ENCODE measurements at regions not wholly inside any gene's neighbourhood (a gene's known extent, or its start where the extent isn't known, plus 50 kb on each side); places are given as distances from the start of the nearest gene placed in this dataset.

DNA sequence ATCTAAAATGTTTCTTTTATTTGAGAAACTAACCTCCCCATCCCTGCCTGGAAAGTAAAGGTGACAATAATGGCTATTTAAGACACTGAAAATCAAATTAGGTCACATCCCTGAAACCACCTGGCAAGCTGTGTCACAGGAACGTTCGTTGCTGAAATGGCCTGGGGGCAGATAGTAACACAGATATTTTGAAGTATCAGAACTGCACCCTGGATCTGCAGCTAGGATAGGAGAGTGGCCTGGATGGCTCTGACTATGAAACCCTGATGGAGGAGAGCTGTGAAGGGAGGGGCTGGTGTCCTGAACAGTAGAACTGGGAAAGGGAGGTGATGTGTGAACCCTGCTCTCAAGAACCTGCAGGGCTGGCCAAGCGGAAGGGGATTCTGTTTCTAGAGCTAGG, 648.3 kb upstream of the CFAP20DC start:
- DNase-seq: no peak

DNA sequence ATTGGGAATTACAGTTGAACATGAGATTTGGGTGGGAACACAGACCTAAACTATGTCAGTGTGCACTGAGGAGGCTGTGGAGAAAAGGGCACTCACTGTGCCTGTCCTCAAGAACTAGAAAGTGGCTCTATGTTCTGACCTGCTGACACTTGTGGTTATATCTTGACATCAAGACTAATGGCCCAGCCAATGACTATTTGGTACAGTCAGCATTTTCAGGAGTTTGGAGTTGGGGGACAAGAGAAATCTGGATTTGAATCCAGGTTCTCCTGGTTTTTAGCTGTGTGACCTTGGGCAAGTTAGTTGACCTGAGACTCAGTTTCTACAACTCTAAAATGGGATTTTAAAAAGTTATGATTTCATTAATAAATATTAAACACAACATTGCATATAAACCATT, 647.0 kb upstream of the CFAP20DC start:
- DNase-seq: no peak

DNA sequence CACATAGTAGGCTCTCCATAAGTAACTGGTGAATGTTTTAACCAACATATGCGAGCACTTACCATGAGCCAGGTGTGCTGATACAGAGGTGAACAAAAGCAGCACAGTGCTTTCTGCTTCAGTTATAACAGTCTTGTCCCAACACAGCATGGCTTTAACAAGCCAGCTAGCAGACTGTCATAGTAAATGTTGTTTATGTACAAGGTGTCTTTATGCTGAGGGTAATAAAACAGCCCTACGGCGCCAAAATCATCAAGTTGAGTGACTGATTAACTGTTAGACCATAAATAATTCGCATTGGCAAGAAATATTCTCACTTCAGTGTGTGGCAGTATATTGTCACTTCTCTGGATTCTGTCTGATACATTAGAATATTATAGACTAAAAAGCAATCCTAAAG, 646.0 kb upstream of the CFAP20DC start:
- no peak for DNase-seq

DNA sequence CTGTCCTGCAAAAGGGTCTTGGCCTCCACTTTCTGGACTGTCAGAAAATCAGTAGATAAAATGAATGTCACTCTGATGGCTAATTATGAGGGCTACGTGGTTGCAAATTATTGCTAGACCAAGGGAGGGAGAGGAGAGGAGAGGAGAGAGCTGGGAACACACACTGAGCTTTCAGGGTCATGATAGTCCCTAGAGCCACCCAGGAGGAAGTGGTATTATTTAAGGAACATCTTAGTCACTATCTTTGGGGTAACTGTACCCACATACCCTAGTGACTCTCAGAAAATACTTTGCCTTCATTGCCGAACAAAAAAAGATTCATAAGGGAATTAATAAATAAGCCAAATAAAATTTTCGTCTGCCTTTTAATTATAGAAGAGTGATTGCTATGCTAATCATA, 642.3 kb upstream of the CFAP20DC start:
- DNase-seq: no peak

DNA sequence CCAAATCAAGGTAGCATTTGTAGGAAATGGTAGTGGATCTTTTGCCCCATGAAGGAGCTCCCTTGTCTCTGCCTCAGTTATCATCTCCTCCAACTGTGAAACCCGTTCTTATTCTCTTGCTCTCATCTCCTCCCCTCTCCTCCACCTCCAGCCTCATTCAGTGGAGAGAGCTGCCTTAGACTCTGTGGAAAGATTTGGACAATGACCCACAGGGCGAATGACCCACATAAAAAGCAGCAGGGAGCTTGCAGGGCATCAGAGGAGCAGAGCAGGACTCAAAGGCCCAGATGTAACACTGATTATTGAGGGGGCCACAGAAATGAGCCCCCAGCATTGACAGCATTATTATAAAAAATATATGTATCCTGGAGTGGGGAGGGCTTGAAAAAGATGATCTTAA, 641.1 kb upstream of the CFAP20DC start:
- no peak for DNase-seq

DNA sequence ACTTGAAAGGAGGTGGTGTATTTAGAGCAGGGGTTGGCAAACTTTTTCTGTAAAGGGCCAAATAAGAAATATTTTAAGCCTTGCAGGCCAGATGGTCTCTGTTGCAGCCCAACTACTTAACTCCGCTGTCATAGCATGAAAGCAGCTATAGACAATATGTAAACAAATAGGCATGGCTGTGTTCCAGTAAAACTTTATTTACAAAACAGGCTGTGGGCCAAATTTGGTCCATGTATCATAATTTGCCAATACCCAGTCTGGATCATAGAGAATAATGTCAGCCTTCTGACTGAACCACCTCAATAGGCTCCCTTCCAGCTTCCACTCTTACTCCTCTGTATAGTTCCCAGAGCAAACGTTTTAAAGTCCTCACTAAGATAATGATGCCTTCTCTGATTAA, 638.8 kb upstream of the CFAP20DC start:
- no peak for DNase-seq

DNA sequence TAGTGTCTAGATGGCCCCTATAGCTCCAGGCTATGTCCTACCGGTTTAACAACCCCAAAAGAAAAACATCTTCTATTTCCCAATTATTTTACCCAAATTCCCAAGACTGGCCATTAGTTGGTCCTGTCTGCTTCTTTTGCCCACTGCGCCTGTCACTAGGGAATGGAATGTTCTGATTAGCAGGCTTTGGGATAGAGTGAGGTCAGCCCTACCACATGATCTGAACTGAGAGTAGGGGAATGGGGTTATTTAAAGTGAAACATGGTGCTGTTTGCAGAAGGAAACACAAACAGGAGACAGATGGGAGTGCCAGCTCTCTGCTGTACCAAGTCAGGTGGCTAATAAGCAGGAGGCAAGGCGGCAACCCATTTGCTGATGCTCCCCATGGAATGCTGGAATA, 635.6 kb upstream of the CFAP20DC start:
- DNase-seq: no peak

DNA sequence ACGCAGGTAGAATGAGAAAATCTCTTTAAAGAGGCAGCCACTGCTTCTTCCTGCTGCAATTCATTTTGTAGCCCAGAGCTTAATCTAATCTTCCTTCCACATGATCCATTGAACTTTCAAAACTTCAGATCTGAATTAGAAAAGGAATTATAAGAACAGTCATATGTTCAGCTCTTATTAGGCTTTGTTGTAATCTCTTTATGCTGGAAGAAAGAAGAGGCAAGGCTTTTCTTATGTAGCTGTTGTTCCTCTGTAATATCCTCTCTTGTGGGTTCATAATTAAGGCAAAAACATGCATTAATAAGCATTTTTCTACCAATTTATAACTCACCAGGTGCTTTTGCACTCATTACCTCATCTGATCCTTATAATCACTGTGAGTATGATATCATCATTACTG, 634.9 kb upstream of the CFAP20DC start:
- DNase-seq: no peak

DNA sequence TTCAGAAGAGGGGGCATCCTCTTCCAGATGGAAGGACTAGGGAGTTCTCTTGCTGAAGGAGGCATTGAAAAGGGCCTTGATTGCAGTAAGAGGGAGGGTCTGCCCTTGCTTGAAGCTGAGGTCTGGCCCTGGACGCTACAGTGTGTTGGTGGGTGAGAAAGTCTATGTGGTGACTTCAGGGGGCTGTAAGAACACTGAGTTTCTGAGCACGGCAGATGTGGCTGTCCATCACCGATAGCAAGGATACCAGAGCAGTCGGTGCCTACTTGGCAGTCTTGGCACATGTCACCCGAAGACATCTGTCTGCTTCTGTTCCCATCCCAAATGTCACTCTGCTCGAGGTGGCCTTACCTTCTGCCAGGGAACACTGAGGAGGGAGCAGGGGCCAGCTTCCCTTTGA, 631.1 kb upstream of the CFAP20DC start:
- no peak for DNase-seq

DNA sequence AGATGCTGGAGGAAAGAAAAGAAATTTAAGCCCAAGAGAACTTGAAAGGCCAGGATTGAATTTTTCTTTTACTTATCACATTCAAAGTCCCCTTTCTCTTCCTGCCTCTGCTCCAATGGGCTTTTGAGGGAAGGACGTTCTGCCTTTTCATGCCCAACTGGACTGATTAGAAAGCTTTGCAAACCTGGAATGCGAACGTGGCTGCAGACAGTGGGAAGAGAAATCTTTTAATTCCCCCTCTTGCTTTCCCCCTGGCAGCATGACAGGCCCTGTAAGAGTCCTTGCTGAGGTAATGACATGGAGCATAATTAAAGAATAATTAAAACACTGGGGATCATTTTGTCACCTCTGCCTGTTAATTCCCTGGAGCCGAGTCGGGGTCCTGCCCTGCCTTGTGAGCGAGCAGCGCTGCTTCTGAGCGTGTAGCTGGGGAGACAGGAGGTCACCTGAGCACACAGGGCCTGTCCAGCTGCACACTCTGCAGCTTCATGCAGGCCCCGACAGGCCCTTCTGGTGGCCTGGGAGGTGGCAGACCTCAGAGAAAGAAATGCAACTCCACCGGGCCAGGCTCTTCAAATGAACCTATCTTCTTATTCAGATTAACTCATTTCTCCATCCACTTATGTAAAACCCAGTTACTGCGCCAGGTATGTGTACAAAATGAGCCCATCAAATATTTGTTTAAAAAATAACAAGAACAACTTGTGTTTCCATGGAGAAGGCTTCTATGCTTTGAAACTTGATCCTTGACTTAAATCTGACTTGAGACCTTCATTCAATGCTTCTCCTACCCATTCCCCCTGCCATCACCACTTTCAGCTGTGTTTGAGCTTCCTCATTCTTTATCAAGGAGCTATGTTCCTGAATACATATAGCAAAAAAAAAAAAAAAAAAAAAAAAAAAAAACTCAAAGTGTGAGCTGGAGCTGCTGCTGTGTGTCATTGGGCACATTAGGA, 628.2 kb upstream of the CFAP20DC start:
- no peak for DNase-seq

DNA sequence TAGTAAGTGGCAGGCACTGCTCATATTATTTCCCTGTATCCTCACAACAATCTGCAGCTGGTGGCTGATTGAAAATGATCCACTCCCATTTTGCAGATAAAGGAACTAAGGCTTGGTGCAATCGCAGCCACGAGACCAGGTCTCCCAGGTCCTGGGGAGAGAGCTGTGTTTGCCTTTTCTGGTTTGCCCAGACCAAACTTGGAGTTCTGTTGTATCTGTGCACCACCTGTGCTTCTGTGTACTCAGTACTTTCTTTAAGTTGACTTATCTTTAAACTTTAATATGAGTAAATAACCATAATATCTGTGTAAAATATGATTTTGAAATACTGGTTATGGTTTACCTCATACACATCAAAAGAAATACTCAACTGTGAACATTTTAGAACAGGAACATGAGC, 625.7 kb upstream of the CFAP20DC start:
- no peak for DNase-seq

DNA sequence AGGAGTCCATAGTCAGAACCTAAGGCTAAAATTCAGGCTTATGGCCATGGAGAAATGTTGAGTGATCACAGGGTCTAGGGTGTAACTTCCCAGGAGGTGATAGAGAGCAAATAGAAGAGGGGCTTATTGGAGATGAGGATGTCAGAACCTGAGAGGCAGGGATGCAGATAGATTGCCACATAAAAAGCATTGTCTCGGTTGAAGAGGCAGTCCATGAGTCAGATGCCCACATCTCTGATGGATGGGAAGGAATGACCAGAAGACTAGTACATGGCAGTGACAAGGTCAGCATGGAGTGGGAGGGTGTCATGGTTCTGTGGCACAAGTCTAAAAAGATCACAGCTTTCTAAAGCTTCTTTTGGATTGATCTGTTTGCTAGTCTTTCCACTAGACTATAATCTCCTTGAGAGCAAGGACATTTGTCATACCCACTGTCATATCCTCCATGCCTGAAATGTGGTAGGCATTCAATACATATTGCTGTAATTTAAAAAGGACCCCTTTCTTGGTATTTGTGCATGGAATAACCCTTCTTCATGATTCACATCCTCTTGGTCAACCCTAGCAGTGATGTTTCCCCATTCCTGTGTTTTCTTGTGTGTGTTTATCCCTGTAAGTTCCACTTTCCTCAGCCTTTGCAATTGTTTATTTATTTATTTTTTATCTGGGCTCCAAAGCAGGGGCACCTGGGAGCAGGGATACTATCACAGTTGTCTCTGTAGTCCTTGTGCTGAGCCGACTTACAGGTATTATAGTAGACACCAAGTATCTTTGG, 613.4 kb upstream of the CFAP20DC start:
- DNase-seq: no peak

DNA sequence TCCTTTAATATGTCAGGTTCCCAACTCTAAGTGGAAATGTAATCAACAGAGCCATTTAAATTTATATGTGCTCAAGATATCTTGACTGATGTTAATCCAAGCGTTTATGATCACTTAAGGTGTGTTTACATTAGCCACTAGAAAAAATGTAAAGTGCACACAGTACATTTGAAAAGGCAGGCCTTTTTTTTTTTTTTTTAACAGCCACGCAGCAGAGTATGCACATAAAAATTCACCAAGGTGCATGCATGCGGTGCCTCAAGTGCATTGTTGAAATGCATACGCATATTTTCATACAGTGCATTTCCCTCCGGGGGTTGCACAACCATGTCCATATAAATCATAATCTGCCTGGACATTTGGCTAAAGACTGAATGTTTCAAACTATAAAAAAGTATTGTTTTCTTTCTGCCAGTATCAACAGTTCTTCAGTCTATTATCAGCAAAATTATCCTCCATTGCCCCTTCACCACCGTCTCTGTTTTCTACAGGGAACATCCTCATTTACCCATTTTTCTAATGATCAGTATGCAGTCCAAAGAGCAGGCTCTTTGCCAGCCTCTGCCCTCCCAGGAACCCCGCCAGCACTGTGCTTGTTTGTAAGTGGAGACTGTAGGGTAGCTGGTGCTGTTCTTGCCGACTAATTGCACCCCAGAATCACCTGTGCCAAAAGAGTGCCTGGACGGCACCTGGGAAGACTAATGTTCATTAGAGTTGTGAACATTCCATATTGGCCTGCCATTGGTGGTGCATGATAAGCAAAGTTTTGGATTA, 611.2 kb upstream of the CFAP20DC start:
- no peak for DNase-seq

DNA sequence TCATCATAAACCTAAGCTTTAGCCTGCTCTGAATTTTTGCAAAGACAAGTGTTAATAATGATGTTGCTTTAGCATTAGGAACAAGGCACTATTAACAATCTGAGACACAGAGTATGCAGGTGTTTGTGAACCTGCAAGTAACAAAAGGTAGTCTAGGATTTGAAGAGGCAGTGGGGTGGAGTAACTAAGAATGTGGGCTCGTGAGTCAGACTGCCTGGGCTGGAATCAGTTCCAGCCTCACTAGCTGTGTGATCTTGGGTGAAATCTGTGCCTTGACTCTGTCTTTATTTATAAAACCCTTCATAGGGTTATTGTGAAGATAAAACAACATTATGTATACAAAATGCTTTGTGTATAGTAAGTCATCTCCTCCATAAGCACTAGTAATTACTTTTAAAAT, 610.6 kb upstream of the CFAP20DC start:
- no peak for DNase-seq

DNA sequence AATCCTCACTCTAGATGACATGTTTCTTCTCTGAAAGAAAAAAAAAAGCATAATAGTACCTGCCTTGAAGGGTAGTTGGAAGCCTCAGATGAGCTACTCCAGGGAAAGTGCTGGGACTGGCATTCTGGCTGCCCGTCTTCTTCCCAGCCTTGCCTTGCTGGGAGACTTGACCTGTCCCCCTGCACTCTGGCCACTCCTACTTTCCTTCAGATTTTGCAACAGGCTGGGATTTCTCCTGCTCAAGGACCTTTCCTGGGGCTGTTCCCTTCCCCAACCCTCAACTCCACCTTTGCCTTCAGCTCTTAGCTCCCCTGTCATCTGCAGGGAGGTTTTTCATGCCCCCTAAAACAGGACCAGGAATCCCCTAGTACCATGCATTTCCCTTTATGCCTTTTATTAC, 609.9 kb upstream of the CFAP20DC start:
- DNase-seq: no peak

DNA sequence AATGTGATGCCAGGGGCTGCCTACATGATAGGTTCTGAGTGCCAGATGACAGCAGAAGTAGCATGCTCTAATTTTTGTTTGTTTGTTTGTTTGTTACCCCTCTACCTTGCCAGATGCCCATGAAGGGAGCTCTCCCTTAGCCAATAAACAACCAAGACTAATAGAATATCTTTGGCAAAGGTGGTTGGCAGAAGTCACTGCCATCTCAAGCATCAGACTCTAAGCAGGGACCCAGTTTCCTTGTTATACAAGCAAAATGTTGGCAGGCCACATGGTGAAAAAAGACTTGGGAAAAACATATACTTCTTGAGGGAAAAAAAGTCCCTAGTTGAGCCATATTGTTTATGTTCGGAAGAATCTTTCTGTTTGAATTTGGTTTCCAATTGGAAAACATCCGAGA, 609.0 kb upstream of the CFAP20DC start:
- no peak for DNase-seq

DNA sequence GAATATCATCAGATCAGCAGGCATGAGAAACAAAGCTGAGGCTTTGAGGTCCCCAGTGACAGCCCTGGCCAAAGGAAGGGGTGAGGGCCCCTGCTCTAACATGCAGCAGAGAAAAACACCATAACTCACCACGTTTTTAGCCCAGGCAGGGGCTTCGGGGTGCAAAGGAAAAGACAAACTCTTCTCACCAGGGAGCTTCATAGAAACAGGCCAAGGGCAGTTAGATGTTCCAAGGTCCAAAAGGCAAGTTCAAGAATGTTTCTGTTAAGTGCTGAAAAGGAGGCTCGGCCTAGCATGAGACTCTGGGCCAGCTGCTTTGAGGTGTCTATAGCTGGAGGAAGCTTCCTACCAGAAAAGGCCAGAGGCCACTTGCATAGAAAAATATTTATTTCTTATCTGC, 608.4 kb upstream of the CFAP20DC start:
- DNase-seq: no peak

DNA sequence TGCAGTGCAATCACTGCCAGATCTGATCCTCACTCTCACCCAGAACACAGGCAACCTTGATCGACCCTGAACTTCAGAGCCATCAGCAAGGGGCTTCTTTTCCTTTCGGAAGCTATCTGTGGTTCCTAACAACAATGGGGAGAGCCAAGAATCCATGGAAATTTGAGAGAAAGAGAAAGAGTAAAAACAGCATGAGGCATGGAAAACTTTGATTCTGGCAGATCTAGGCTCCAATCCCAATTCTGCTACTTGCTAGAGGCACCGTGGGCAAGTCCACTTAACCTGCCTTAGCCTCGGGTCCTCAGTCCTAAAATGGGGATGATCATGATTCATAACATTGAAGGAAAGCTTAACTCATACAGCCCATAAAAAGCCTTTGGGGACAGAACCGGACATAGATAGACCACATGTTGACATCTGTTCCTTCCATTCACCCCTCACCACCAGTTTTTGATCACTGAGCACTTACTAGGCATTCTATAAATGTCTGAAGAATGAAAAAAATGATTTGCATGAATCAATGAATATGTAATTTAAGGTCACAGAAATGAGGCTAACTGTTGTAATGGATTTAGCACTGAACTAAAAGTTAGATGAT, 605.7 kb upstream of the CFAP20DC start:
- no peak for DNase-seq

DNA sequence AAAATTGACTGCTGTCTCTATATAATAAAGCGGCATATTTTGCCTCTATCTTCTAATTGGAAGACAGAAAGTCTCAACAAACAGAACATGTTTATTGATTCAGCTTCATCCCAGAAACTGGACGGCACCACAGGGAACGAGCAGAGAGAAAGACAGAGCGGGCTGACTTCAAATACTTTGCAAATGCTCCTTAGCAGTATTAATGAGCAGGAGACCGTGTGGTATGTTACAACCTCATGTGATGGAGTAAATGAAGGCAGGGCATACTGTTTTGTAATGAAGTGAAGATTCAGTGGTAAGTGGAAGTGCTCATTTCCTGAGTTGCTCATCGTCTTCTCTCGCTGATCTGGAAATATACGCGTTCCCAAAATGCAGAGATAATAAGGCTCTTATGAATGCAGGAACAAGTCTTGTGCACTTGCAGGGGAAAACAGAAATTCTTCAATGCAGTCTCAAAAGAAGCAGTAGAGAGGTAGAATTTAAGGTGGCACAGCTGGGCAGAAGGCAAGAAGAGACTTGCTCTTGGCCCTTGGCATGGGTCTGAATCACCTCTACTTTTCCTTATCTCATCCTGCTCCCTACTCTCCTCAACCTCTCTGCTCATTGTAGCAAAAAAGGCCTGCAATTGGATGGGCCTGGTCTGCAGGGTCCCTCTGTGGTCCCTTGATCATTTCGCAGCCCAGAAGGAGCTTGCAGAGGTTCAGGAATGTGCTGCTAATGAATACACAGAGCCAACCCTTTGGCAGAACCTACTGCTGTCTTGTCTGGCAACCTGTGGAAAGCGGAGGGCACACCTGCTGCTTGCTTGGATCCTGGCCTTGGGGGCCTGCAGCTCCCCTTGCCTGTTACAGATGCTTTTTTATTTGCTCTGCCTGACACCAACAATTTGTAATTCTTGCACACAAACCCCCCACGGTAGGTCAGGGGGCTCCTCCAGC, 604.9 kb upstream of the CFAP20DC start:
- no peak for DNase-seq

DNA sequence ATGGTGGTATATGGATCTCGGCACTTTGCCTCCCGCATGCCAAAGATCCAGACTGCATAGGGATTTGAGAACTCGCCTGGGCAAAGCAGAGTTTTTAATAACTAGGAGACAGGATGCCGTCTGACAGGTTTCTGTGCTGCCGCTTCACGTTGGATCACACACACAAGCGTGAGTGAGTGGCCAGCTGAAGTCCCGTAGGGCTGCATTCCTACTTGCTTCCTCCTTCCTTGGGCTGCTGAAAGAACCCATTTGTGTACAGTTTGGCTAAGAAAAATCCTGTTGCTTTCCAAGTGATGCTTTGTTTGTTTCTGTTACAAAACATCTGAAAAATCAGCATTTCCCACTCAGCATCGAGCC, 604.3 kb upstream of the CFAP20DC start:
- no peak for DNase-seq

DNA sequence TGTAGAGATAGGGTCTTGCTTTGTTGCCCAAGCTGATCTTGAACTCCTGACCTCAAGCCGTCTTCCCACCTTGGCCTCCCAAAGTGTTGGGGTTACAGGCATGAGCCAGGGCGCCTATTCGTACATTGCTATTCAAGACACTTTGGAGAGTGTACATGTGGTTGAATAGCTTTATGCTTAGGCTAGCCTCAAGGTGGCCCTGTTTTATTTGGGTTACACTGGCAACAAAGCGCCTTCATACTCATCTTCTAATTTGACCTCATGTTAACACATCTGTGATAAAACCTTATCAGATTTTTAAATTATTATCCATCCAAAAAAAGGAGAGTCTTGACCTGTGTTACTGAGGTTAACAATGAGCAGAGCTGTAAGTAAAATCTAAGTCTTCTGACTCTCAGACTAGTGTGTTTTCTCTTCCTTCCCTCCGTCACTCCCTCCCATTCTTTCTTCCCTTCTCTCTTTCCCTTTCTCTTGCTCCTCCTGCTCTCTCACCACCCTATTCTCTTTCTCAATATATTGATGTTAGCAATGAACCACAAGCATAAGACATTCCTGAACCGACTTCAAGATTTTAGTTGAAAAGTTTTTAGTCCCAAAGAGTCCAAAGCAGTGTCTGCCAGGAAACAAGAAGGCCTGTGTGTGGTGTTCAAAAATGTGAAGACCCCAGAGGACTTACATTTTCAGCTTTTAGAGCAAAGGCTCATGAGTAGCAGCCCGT, 603.7 kb upstream of the CFAP20DC start:
- DNase-seq: no peak

Measured in stimulated activated CD4-positive, alpha-beta T cell treated with anti-CD3 and anti-CD28 coated beads, Interleukin-4, amount 100 ng/mL, for 24 hours (primary cell).